ENCODE measurements at regions not wholly inside any gene's neighbourhood (a gene's known extent, or its start where the extent isn't known, plus 50 kb on each side); places are given as distances from the start of the nearest gene placed in this dataset.
"Not testable (repeated sequence)": the region's sequence is repeated elsewhere in the genome, so short reads cannot be mapped to it uniquely, and the experiment has no call there.

DNA sequence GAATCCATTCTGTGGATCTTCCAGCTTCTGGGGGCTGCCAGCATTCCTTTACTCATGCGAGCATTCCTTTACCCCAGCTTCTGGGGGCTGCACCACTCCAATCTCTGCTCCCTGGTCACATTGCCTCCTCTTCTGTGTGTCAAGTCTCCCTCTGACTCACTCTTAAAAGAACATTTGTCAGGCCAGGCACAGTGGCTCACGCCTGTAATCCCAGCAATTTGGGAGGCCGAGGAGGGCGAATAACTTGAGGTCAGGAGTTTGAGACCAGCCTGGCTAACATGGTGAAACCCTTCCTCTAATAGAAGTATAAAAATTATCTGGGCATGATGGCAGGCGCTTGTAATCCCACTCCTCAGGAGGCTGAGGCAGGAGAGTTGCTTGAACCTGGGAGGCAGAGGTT is 541.9 kb downstream of the FOXD4L4 start:
- H3K4me1 ChIP-seq (ENCODE audit: control insufficient read depth in 2 of 2, insufficient read depth in 2 of 2, low read length in 1 of 2); H3K27me3 ChIP-seq (ENCODE audit: control insufficient read depth in 1 of 2, insufficient read depth in 2 of 2, low read length in 2 of 2); H3K9me3 ChIP-seq (ENCODE audit: control insufficient read depth in 2 of 2, insufficient read depth in 1 of 2, low read depth in 1 of 2, low read length in 1 of 2); H3K4me3 ChIP-seq (ENCODE audit: low read depth in 1 of 2, low read length in 2 of 2); H3K36me3 ChIP-seq (ENCODE audit: control insufficient read depth in 2 of 2, insufficient read depth in 2 of 2, low read length in 1 of 2); H3K27ac ChIP-seq (ENCODE audit: low read depth in 2 of 2, low read length in 1 of 2): not testable (repeated sequence)
- whole genome bisulfite sequencing, 2 donors, result 75 to 82% methylated on average over 4 of the region's 5 CpGs
